ENCODE measurements at regions not wholly inside any gene's neighbourhood (a gene's known extent, or its start where the extent isn't known, plus 50 kb on each side); places are given as distances from the start of the nearest gene placed in this dataset.
"Not testable (repeated sequence)": the region's sequence is repeated elsewhere in the genome, so short reads cannot be mapped to it uniquely, and the experiment has no call there.

DNA sequence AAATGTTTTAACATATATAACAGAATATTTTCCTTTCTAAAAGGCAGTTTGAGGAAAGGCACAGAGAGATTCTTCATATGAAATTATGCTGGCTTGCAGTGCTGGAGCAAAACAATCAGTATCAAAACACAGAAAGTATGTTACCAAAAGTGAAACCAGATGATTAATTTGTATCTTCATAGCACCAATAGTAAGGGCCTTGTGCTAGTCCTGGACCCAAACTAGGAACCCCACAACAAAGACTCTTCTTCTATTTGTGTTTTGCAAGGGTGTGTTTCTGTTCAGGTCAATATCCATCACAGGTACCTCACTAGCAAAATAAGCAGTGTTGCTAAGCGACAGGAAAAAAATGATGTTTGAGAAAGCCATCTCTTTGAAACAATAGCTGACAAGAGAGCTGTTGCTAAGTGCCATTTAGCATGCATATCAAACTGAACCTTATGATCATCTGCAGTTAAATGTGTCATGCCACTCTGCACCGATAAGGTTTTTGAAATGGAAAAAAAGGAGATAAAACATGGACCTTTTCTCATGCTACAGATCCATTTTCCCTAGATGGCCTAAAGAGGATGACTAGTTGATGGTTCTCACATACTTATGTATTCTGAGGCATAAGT lies 196.2 kb upstream of the ALG10 start:
- H3K4me3 ChIP-seq (ENCODE audit: low read depth, low read length): no peak overlapping the region
- TF ChIP-seq, protein P1, sequence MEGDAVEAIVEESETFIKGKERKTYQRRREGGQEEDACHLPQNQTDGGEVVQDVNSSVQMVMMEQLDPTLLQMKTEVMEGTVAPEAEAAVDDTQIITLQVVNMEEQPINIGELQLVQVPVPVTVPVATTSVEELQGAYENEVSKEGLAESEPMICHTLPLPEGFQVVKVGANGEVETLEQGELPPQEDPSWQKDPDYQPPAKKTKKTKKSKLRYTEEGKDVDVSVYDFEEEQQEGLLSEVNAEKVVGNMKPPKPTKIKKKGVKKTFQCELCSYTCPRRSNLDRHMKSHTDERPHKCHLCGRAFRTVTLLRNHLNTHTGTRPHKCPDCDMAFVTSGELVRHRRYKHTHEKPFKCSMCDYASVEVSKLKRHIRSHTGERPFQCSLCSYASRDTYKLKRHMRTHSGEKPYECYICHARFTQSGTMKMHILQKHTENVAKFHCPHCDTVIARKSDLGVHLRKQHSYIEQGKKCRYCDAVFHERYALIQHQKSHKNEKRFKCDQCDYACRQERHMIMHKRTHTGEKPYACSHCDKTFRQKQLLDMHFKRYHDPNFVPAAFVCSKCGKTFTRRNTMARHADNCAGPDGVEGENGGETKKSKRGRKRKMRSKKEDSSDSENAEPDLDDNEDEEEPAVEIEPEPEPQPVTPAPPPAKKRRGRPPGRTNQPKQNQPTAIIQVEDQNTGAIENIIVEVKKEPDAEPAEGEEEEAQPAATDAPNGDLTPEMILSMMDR (IDR thresholded peaks at IDR 0.05; ENCODE audit: insufficient read depth, low read length): no peak
- DNase-seq (ENCODE audit: low read depth): no peak

DNA sequence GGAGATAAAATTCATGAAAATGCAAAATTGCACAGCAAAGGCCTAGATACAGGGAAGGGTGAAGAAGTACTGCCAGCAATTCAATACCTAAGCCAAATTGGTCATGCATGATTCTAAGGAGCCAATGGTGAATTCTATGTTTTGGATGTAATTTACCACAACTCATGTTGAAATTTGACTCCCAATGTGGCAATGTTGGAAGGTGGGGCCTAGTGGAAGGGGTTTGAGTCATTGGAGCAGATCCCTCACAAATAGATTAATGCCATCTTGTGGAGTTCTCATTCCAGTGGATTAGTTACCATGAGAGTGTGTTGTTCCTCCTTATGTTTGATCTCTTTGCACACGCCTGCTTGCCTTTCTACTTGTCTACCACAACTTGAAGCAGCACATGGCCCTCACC lies 194.0 kb upstream of the ALG10 start:
- TF ChIP-seq, protein P1 (IDR thresholded peaks at IDR 0.05; ENCODE audit: insufficient read depth, low read length): no peak
- no peak for DNase-seq (ENCODE audit: low read depth)
- H3K4me3 ChIP-seq (ENCODE audit: low read depth, low read length): no peak overlapping the region

- TF ChIP-seq, protein P1 (IDR thresholded peaks at IDR 0.05; ENCODE audit: insufficient read depth, low read length): no peak
- H3K4me3 ChIP-seq (ENCODE audit: low read depth, low read length): no peak overlapping the region
- DNase-seq (ENCODE audit: low read depth): no peak
Observed at GRCh38 chr12:33830070-33830469, 192.2 kb upstream of the ALG10 start.

- DNase-seq (ENCODE audit: low read depth): no peak
- H3K4me3 ChIP-seq (ENCODE audit: low read depth, low read length): no peak overlapping the region
- TF ChIP-seq, protein P1 (IDR thresholded peaks at IDR 0.05; ENCODE audit: insufficient read depth, low read length): no peak
Observed at GRCh38 chr12:33832900-33833299, 189.4 kb upstream of the ALG10 start.

DNA sequence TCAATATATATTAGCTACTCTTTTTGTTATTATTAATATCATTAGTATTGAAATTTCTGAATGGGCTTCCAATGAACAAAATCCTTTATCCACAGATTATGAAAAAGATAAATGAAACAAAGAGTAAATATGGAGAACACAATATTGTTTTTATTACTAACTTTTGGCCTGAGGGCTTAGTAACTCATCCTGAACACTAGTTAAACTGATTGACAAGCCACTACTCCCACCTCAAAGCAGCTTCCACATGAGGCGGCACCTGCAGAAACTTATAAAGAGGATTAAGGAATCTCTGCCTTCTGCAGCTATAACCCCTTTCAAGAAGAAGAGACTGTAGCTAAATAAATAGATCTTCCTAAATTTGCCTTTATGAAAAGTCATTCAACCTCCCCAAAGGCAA lies 187.6 kb upstream of the ALG10 start:
- TF ChIP-seq, protein P1 (IDR thresholded peaks at IDR 0.05; ENCODE audit: insufficient read depth, low read length): no peak
- no peak overlapping the region for H3K4me3 ChIP-seq (ENCODE audit: low read depth, low read length)
- no peak for DNase-seq (ENCODE audit: low read depth)

DNA sequence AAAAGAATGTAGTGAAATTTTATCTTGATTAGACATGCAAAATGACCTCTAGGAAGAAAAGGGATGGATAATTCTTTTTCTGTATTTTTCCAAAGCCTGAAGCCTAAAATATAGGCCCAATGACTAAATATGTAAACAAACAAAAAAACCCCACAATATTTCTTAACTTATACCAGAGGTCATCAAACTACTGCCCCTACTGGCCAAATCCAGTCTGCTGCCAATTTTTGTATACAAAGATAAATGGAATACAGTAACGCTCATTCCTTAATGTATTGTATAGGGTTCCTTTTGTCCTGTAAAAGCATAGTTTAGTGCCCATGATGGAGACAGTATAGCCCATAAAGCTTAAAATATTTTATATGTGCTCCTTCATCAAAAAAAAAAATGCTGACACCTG lies 145.7 kb upstream of the ALG10 start:
- DNase-seq (ENCODE audit: low read depth): no peak
- H3K4me3 ChIP-seq (ENCODE audit: low read depth, low read length): no peak overlapping the region
- TF ChIP-seq, protein P1 (IDR thresholded peaks at IDR 0.05; ENCODE audit: insufficient read depth, low read length): no peak

DNA sequence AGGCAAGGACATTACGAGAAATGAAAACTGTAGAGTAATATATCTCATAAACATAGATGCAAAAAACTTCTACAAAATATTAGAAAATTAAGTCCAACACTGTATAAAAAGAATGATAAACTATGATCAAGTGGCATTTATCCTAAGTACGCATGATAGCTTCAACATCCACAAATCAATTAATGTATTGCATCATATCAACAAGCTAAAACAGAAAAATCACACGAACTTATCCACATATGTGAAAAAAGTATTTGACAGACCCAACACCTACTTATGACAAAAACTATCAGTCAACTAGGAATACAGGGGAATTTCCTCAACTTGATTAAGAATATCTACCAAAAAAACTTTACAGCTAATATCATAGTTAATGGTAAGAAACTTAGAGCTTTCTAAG lies 129.9 kb upstream of the ALG10 start:
- H3K4me3 ChIP-seq (ENCODE audit: low read depth, low read length): no peak overlapping the region
- TF ChIP-seq, protein P1 (IDR thresholded peaks at IDR 0.05; ENCODE audit: insufficient read depth, low read length): no peak
- no peak for DNase-seq (ENCODE audit: low read depth)

DNA sequence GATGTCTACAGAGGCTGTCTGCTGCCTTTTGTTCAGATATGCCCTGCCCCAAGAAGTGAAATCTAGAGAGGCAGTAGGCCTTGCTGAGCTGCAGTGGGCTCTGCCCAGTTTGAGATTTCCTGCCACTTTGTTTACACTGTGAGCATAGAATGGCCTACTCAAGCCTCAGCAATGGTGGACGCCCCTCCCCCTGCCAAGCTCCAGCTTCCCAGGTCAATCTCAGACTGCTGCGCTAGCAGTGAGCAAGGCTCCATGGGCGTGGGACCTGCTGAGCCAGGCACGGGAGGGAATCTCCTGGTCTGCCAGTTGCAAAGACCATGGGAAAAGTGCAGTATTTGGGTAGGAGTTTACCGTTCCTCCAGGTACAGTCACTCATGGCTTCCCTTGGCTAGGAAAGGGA lies 101.8 kb upstream of the ALG10 start:
- not testable (repeated sequence) for DNase-seq (ENCODE audit: low read depth); H3K4me3 ChIP-seq (ENCODE audit: low read depth, low read length)

Measured in fibroblast of the aortic adventitia (primary cell).